ENCODE measurements at regions not wholly inside any gene's neighbourhood (a gene's known extent, or its start where the extent isn't known, plus 50 kb on each side); places are given as distances from the start of the nearest gene placed in this dataset.

GRCh38 chr10:89879121-89879520, 177.7 kb downstream of the KIF20B start:
- H3K9ac ChIP-seq (ENCODE audit: low read depth in 1 of 2, low read length in 2 of 2), result no peak overlapping the region
- no peak overlapping the region for H3K27ac ChIP-seq (ENCODE audit: low read depth in 2 of 2, low read length in 2 of 2)
- no peaks in the 10 kb centered on the region for H3K4me1 ChIP-seq (ENCODE audit: control insufficient read depth in 2 of 2, insufficient read depth in 2 of 2, low read length in 2 of 2)
- H3K27me3 ChIP-seq (ENCODE audit: control insufficient read depth in 2 of 2, insufficient read depth in 2 of 2, low read length in 2 of 2), result no peaks in the 10 kb centered on the region
- H3K4me3 ChIP-seq (ENCODE audit: low read length in 2 of 2), result no peak overlapping the region
- no peaks in the 10 kb centered on the region for H3K9me3 ChIP-seq (ENCODE audit: control insufficient read depth in 2 of 2, low read length in 2 of 2)
- H3K36me3 ChIP-seq (ENCODE audit: control insufficient read depth in 2 of 2, insufficient read depth in 2 of 2, low read length in 2 of 2), result no peaks in the 10 kb centered on the region

DNA sequence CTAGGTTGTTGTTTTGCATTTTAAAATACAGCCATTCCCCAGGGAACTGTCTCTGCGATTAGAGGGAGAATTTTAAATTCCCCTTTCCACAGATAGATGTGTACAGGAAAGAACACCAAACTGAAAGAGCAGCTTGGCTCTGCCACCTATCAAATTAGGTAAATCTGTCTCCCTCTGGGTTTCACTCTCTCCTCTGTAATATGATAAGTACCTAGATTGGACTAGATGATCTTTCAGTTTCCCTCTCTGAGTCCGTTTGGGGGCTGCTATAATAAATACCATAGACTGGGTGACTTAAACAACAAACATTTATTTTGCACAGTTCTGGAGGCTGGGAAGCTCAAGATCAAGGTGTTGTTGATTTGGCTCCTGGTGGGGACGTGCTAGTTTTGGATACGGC, 186.0 kb downstream of the KIF20B start:
- Histone ChIP-seq H3K27ac (ENCODE audit: low read depth in 2 of 2, low read length in 2 of 2) (peak overlapping the region; percentile 6 to 29), H3K27me3 (ENCODE audit: control insufficient read depth in 2 of 2, insufficient read depth in 2 of 2, low read length in 2 of 2) (no peaks in the 10 kb centered on the region), H3K9ac (ENCODE audit: low read depth in 1 of 2, low read length in 2 of 2) (no peak overlapping the region), H3K36me3 (ENCODE audit: control insufficient read depth in 2 of 2, insufficient read depth in 2 of 2, low read length in 2 of 2) (no peaks in the 10 kb centered on the region), H3K9me3 (ENCODE audit: control insufficient read depth in 2 of 2, low read length in 2 of 2) (no peaks in the 10 kb centered on the region), H3K4me1 (ENCODE audit: control insufficient read depth in 2 of 2, insufficient read depth in 2 of 2, low read length in 2 of 2) (no peaks in the 10 kb centered on the region), H3K4me3 (ENCODE audit: low read length in 2 of 2) (no peak overlapping the region)

DNA sequence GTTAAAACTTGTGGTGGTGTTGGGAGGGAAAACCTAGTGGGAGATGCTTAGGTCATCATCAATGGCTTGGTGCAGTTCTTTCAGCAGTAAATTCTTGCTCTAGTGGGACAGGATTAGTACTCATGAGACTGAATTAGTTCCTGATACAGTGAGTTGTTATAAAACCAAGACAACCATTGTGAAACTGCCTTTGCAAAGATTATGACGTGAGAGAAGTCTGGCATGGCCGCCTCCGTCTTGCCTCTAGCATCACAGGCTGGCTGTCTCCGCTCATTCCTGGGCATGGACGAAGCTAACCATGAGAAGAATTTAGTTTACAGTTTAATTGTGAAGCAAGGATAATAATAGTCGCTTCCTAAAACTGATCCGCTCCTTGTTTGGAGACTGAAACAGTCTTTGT, 186.4 kb downstream of the KIF20B start:
- Histone ChIP-seq H3K27ac (ENCODE audit: low read depth in 2 of 2, low read length in 2 of 2) (peak overlapping the region; percentile 6 to 29), H3K27me3 (ENCODE audit: control insufficient read depth in 2 of 2, insufficient read depth in 2 of 2, low read length in 2 of 2) (no peaks in the 10 kb centered on the region), H3K4me1 (ENCODE audit: control insufficient read depth in 2 of 2, insufficient read depth in 2 of 2, low read length in 2 of 2) (no peaks in the 10 kb centered on the region), H3K9me3 (ENCODE audit: control insufficient read depth in 2 of 2, low read length in 2 of 2) (no peaks in the 10 kb centered on the region), H3K9ac (ENCODE audit: low read depth in 1 of 2, low read length in 2 of 2) (no peak overlapping the region), H3K36me3 (ENCODE audit: control insufficient read depth in 2 of 2, insufficient read depth in 2 of 2, low read length in 2 of 2) (no peaks in the 10 kb centered on the region), H3K4me3 (ENCODE audit: low read length in 2 of 2) (no peak overlapping the region)

DNA sequence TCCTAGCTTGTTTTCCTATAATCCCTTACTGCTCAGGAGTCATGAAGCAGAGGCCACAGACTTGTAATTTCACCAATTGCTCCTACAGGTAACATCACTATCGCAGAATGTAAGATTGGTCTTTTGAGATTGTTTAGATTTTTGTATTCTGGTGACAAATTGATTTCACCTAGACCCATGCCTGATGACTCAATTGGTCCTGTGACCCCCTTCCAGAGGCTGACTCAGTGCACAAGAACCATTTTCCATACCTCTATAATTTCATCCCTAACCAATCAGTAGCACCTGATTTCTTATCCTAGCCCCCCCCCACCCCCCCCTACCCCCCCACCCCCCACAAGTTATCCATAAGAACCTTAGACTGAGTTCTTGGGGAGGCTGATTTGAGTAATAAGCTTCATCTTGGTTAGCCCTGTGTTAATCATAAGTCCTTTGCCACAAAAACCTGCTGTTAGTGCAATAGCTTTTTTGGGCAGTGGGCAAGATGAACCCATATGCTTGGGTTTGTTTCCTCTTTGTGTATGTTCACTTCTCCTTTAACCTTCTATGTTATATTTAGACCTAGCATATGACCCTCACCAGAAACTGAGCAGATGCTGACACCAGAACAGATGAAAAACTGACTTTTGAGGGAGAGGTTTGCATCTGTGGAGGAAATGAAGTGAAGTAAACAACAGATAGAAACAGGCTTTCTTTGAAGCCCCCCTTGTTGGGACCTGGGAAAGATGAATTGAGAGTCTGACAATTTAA, 187.1 kb downstream of the KIF20B start:
- H3K9me3 ChIP-seq (ENCODE audit: control insufficient read depth in 2 of 2, low read length in 2 of 2), result no peaks in the 10 kb centered on the region
- H3K9ac ChIP-seq (ENCODE audit: low read depth in 1 of 2, low read length in 2 of 2), result no peak overlapping the region
- no peaks in the 10 kb centered on the region for H3K4me1 ChIP-seq (ENCODE audit: control insufficient read depth in 2 of 2, insufficient read depth in 2 of 2, low read length in 2 of 2)
- H3K27ac ChIP-seq (ENCODE audit: low read depth in 2 of 2, low read length in 2 of 2), result peak overlapping the region in 1 of 2 donors; percentile 13
- no peaks in the 10 kb centered on the region for H3K36me3 ChIP-seq (ENCODE audit: control insufficient read depth in 2 of 2, insufficient read depth in 2 of 2, low read length in 2 of 2)
- no peak overlapping the region for H3K4me3 ChIP-seq (ENCODE audit: low read length in 2 of 2)
- H3K27me3 ChIP-seq (ENCODE audit: control insufficient read depth in 2 of 2, insufficient read depth in 2 of 2, low read length in 2 of 2), result no peaks in the 10 kb centered on the region

DNA sequence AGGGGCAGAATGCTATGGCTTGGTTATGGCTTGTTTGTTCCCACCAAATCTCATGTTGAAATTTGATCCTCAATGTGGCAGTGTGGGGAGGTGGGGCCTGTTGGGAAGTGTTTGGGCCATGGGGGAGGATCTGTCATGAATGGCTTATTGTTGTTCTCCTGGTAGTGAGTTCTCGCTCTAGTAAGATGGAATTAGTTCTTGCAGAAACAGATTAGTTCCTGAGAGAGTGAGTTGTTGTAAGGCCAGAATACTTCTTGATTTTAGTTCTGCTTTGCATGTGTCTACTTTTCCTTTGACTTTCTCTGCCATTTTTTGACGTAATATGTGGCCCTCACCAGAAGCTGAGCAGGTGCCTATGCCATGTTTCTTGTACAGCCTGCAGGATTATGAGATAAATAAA, 188.2 kb downstream of the KIF20B start:
- H3K36me3 ChIP-seq (ENCODE audit: control insufficient read depth in 2 of 2, insufficient read depth in 2 of 2, low read length in 2 of 2), result no peaks in the 10 kb centered on the region
- no peaks in the 10 kb centered on the region for H3K9me3 ChIP-seq (ENCODE audit: control insufficient read depth in 2 of 2, low read length in 2 of 2)
- H3K27ac ChIP-seq (ENCODE audit: low read depth in 2 of 2, low read length in 2 of 2), result peak overlapping the region in 1 of 2 donors; percentile 33

DNA sequence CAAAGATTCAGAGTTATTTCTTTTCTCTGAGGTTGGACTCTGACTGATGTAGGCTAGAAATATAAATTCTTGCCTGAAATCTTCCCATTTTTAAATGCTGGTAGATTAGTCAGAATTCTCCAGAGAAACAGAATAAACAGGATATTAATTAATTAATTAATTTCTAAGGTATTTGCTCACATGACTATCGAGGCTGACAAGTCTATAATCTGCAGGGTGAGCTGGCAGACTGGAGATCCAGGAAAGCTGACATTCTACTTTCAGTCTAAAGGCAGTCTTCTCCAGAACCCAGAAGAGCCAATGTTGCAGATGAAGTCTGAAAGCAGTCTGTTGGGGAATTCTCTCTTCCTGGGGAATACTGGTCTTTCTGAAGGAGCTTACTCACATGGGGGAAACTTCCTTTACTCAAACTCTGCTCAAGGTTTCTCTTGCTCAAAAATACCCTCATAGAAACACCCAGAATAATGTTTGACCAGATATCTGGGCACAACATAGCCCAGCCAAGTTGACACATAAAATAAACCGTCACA, 189.7 kb downstream of the KIF20B start:
- Histone ChIP-seq H3K4me3 (ENCODE audit: low read length in 2 of 2) (no peak overlapping the region), H3K9me3 (ENCODE audit: control insufficient read depth in 2 of 2, low read length in 2 of 2) (no peaks in the 10 kb centered on the region), H3K9ac (ENCODE audit: low read depth in 1 of 2, low read length in 2 of 2) (no peak overlapping the region), H3K27me3 (ENCODE audit: control insufficient read depth in 2 of 2, insufficient read depth in 2 of 2, low read length in 2 of 2) (no peaks in the 10 kb centered on the region), H3K36me3 (ENCODE audit: control insufficient read depth in 2 of 2, insufficient read depth in 2 of 2, low read length in 2 of 2) (no peaks in the 10 kb centered on the region), H3K4me1 (ENCODE audit: control insufficient read depth in 2 of 2, insufficient read depth in 2 of 2, low read length in 2 of 2) (no peaks in the 10 kb centered on the region), H3K27ac (ENCODE audit: low read depth in 2 of 2, low read length in 2 of 2) (no peak overlapping the region)

More for the DNA sequence above, 188.2 kb downstream of the KIF20B start:
- Histone ChIP-seq H3K4me3 (ENCODE audit: low read length in 2 of 2) (no peak overlapping the region), H3K27me3 (ENCODE audit: control insufficient read depth in 2 of 2, insufficient read depth in 2 of 2, low read length in 2 of 2) (no peaks in the 10 kb centered on the region), H3K9ac (ENCODE audit: low read depth in 1 of 2, low read length in 2 of 2) (no peak overlapping the region), H3K4me1 (ENCODE audit: control insufficient read depth in 2 of 2, insufficient read depth in 2 of 2, low read length in 2 of 2) (no peaks in the 10 kb centered on the region)

GRCh38 chr10:89894051-89894450, 192.7 kb downstream of the KIF20B start:
- Histone ChIP-seq H3K27ac (ENCODE audit: low read depth in 2 of 2, low read length in 2 of 2) (no peak overlapping the region), H3K36me3 (ENCODE audit: control insufficient read depth in 2 of 2, insufficient read depth in 2 of 2, low read length in 2 of 2) (no peaks in the 10 kb centered on the region), H3K9ac (ENCODE audit: low read depth in 1 of 2, low read length in 2 of 2) (no peak overlapping the region)

GRCh38 chr10:89900554-89900953, 199.2 kb downstream of the KIF20B start:
- no peaks in the 10 kb centered on the region for H3K4me1 ChIP-seq (ENCODE audit: control insufficient read depth in 2 of 2, insufficient read depth in 2 of 2, low read length in 2 of 2)
- H3K27ac ChIP-seq (ENCODE audit: low read depth in 2 of 2, low read length in 2 of 2), result no peak overlapping the region
- H3K9ac ChIP-seq (ENCODE audit: low read depth in 1 of 2, low read length in 2 of 2), result no peak overlapping the region
- H3K4me3 ChIP-seq (ENCODE audit: low read length in 2 of 2), result no peak overlapping the region
- H3K9me3 ChIP-seq (ENCODE audit: control insufficient read depth in 2 of 2, low read length in 2 of 2), result no peaks in the 10 kb centered on the region
- no peaks in the 10 kb centered on the region for H3K27me3 ChIP-seq (ENCODE audit: control insufficient read depth in 2 of 2, insufficient read depth in 2 of 2, low read length in 2 of 2)
- no peaks in the 10 kb centered on the region for H3K36me3 ChIP-seq (ENCODE audit: control insufficient read depth in 2 of 2, insufficient read depth in 2 of 2, low read length in 2 of 2)

More at GRCh38 chr10:89894051-89894450, 192.7 kb downstream of the KIF20B start:
- no peak overlapping the region for H3K4me3 ChIP-seq (ENCODE audit: low read length in 2 of 2)
- H3K27me3 ChIP-seq (ENCODE audit: control insufficient read depth in 2 of 2, insufficient read depth in 2 of 2, low read length in 2 of 2), result no peaks in the 10 kb centered on the region
- no peaks in the 10 kb centered on the region for H3K4me1 ChIP-seq (ENCODE audit: control insufficient read depth in 2 of 2, insufficient read depth in 2 of 2, low read length in 2 of 2)
- H3K9me3 ChIP-seq (ENCODE audit: control insufficient read depth in 2 of 2, low read length in 2 of 2), result no peaks in the 10 kb centered on the region

GRCh38 chr10:89901895-89902294, 200.5 kb downstream of the KIF20B start:
- no peak overlapping the region for H3K9ac ChIP-seq (ENCODE audit: low read depth in 1 of 2, low read length in 2 of 2)
- no peak overlapping the region for H3K27ac ChIP-seq (ENCODE audit: low read depth in 2 of 2, low read length in 2 of 2)
- H3K4me3 ChIP-seq (ENCODE audit: low read length in 2 of 2), result no peak overlapping the region
- H3K27me3 ChIP-seq (ENCODE audit: control insufficient read depth in 2 of 2, insufficient read depth in 2 of 2, low read length in 2 of 2), result no peaks in the 10 kb centered on the region
- no peaks in the 10 kb centered on the region for H3K36me3 ChIP-seq (ENCODE audit: control insufficient read depth in 2 of 2, insufficient read depth in 2 of 2, low read length in 2 of 2)
- H3K4me1 ChIP-seq (ENCODE audit: control insufficient read depth in 2 of 2, insufficient read depth in 2 of 2, low read length in 2 of 2), result no peaks in the 10 kb centered on the region
- H3K9me3 ChIP-seq (ENCODE audit: control insufficient read depth in 2 of 2, low read length in 2 of 2), result no peaks in the 10 kb centered on the region

DNA sequence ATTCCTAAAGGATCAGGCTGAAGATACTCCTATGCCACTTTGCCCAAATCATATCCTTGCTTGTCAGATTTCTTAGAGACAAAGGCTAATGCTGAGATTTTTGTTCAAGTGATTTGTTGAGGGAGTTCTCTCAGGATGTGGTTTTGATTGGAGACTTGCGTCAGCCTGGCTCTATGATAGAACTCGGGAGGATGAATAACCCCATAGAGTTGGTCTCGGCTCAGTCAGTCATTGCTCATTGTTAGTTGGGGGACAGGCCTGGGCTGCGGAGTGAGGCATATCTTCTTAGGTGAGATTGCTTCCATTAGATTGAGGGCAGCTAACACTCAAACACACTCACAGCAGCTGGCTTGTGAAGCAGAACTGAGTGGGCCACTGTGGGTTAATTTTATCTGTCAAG, 203.4 kb downstream of the KIF20B start:
- Histone ChIP-seq H3K9me3 (ENCODE audit: control insufficient read depth in 2 of 2, low read length in 2 of 2) (no peaks in the 10 kb centered on the region), H3K36me3 (ENCODE audit: control insufficient read depth in 2 of 2, insufficient read depth in 2 of 2, low read length in 2 of 2) (no peaks in the 10 kb centered on the region), H3K27ac (ENCODE audit: low read depth in 2 of 2, low read length in 2 of 2) (no peak overlapping the region), H3K9ac (ENCODE audit: low read depth in 1 of 2, low read length in 2 of 2) (no peak overlapping the region), H3K27me3 (ENCODE audit: control insufficient read depth in 2 of 2, insufficient read depth in 2 of 2, low read length in 2 of 2) (no peaks in the 10 kb centered on the region), H3K4me3 (ENCODE audit: low read length in 2 of 2) (no peak overlapping the region), H3K4me1 (ENCODE audit: control insufficient read depth in 2 of 2, insufficient read depth in 2 of 2, low read length in 2 of 2) (no peaks in the 10 kb centered on the region)
